NCI-H1436 (cell line): ENCODE measurements at regions not wholly inside any gene's neighbourhood (a gene's known extent, or its start where the extent isn't known, plus 50 kb on each side); places are given as distances from the start of the nearest gene placed in this dataset.
"Not testable (repeated sequence)": the region's sequence is repeated elsewhere in the genome, so short reads cannot be mapped to it uniquely, and the experiment has no call there.

Source experiments
- DNase-seq: peaks from one replicate; lab custom pipeline; 2025; lab: John Stamatoyannopoulos, UW

GRCh38 chr1:22196041-22196440 is 53.1 kb upstream of the WNT4 start:
- DNase-seq = no peak

DNA sequence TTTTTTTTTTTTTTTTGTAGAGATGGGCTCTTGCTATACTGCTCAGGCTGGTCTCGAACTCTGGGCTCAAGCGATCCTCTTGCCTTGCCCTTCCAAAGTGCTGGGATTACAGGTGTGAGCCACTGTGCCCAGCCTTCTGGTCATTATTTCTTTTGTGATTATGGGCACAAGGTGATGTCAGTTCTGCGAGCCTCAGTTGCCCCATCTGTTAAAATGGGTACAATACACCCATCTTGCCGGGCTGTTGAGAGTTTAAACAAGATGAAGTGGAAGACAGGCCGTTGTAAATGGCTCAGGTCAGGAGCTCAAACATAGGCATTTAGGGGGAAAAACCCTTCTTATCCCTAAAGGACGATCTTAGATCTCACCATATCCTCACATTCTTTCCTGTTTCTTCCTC is 53.7 kb upstream of the WNT4 start:
- DNase-seq = no peak

DNA sequence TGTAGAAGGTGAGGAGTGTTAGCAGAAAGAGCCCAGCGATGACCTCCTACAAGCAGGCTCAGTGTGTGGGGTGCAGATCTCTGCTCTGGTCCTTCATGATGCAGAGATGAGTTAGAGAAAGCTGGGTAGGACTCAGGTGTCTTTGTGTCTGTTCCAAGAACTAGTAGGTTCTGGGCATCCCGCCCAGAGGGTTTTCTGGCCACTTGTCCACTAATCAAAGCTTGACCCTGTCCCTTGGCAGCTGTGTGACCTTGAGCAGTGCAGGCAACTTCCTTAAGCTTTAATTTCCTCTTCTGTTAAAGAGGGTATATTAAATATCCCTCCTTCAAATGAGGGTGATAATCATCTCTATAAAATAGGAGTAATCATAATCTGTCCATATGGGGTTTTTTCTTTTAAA is 54.7 kb upstream of the WNT4 start:
- DNase-seq = no peak

DNA sequence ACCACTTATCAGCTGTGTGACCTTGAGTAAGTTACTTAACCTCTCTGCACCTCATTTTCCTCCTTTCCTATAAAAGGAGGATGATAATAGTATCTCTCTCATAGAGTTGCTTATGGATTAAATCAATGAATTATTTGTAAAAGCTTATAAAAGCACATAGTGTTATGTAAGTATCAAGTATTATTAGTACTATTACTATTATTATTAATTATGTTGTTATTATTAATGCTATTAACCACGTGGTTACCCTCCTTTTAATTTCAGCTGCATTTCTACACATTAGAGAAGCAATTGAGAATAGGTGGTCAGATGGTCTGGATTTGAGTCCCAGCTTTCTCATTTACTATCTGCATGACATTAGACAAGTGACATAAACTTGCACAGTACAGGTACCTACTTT is 58.1 kb upstream of the WNT4 start:
- no peak for DNase-seq

GRCh38 chr1:22203335-22203734 is 60.4 kb upstream of the WNT4 start:
- DNase-seq = no peak

GRCh38 chr1:22204057-22204840 is 61.4 kb upstream of the WNT4 start:
- no peak for DNase-seq

GRCh38 chr1:22204989-22205913 is 62.4 kb upstream of the WNT4 start:
- DNase-seq = no peak

- no peak for DNase-seq
Measured at GRCh38 chr1:22206551-22207125, 63.7 kb upstream of the WNT4 start.

DNA sequence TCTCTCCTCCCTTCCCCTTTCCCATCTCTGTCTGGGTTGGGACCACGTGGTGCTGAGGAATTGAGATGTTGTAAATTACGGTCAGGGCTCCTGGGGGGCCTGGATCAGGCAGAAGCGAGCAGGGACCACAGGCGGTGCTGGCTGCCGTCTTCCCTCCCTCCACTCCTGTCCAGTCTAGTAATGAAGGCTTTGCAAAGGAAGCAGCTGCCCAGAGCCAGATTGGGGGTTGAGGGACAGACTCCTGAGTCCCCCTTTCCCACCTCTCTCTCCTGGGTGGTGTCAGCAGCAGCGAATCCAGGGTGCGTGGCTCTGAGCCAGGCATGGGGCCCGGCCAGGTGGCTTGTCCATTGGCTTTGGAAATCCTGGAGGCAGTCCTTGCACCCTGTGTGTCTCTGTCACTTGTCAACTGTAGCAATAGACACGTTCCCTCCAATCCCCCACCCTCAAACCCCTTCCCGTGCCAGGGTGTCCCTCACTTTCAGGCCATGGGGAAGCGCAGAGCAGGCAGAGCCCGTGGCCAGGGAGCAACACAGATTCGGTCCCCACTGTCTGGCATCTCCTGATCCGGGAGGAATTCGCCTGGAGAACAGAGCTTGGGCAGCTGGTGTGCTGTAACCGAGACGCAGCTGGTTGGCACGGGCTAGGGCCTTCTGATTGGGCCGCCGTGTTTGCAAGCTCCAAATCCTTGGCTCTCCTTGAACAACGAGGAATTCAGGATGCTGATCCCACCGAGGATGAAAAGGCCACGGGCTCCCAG is 64.8 kb upstream of the WNT4 start:
- DNase-seq = no peak

DNA sequence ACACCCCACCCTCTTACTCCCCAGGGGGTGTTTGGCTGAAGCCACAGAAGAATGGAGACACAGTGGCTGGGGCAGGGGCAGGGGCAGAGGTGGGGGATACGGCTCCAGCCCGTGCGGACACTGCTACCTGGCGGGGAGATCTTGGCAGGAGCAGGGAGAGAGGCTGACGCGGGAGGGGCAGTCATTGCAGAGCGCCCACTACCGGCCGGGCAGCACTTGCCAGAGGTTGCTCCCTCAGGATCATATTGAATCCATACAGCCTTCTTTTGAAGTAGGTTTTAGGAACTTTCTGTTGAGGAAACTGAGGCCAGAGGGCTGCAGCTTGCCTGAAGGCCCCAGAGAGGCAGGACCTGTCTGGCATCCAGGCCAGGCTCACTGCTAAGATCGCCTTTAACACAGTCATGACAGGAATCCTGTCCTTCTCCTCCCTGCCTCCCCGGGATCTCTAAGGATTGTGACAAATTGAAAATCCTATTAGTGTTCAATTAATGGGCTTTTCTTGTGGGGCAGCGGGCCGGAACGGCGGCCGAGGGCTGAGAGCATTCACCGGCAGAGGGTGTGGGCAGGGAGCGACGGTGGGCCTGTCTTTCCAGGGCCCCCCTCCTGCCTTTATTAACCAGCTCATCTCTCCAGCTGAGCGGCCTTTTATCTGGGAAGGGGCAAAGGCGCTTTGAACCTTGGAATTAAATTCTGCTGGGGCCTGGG is 65.5 kb upstream of the WNT4 start:
- DNase-seq = no peak

GRCh38 chr1:22208973-22209378 is 66.1 kb upstream of the WNT4 start:
- no peak for DNase-seq

GRCh38 chr1:22210176-22210575 is 67.3 kb upstream of the WNT4 start:
- DNase-seq = no peak

- DNase-seq = no peak
Measured at GRCh38 chr1:22210636-22211035, 67.7 kb upstream of the WNT4 start.

DNA sequence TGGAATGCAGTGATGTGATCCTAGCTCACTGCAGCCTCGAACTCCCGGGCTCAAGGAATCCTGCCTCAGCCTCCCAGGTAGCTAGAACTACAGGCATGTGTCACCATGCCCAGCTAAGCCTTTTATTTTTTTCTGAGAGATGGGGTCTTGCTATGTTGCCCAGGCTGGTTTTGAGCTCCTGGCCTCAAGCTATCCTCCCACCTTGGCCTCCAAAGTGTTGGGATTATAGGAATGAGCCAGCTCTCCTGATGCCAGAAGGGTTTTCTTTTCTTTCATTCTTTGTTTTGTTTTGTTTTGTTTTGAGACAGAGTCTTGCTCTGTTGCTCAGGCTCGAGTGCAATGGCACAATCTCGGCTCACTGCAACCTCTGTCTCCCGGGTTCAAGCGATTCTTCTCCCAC is 68.6 kb upstream of the WNT4 start:
- not testable (repeated sequence) for DNase-seq

GRCh38 chr1:22212400-22213233 is 69.7 kb upstream of the WNT4 start:
- peak; percentile 25 for DNase-seq

- DNase-seq = no peak
Measured at GRCh38 chr1:22216210-22216883, 73.5 kb upstream of the WNT4 start.

DNA sequence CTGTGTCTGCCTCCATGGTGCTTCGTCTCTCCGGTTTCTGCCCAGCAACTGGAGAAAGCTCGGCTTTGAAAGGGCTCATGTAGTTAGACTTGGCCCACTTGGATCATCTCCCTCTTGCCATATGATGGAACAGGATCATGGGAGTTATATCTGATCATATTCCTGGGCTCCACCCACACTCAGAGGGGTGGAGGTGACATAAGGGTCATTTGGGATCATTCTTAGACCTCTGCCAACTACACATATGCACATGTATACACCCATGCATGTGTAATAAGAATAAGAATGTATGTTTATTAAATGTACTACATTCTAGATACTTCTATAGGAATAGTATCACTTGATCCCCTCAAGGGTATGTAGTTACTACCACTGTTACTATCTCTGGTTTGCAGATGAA is 74.1 kb upstream of the WNT4 start:
- no peak for DNase-seq

- DNase-seq = peak; percentile 8
Measured at GRCh38 chr1:22217811-22218460, 75.0 kb upstream of the WNT4 start.

DNA sequence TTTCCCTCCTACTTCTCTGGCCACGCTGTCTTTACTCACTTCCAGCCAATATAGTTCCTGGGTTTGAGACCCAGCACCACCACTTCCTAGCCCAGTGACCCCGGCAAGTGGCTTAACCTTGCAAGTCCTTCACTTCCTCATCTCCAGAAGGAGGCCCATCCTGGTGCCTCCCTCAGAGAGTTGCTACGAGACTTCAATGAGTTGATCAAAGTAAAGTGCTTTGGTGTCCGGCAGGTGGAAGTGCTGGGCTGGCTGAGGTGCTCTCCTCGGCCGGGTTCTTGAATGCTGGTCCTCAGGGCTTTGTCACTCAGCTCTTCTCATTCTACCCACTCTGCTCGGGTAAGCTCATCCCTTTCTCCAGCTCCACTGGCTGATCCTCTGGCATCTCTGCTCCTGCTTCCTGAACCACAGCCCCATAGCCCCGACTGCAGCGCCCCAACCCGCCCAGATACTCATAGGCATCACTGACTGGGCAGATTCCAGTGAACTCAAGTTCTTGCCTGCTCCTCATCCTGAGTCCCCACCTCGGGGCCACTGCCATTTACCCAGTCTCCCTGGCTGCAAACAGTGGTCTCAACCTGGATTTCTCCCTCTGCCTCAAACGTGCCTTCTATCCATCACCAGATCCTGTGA is 75.8 kb upstream of the WNT4 start:
- no peak for DNase-seq
